ENCODE measurements at regions not wholly inside any gene's neighbourhood (a gene's known extent, or its start where the extent isn't known, plus 50 kb on each side); places are given as distances from the start of the nearest gene placed in this dataset.

DNA sequence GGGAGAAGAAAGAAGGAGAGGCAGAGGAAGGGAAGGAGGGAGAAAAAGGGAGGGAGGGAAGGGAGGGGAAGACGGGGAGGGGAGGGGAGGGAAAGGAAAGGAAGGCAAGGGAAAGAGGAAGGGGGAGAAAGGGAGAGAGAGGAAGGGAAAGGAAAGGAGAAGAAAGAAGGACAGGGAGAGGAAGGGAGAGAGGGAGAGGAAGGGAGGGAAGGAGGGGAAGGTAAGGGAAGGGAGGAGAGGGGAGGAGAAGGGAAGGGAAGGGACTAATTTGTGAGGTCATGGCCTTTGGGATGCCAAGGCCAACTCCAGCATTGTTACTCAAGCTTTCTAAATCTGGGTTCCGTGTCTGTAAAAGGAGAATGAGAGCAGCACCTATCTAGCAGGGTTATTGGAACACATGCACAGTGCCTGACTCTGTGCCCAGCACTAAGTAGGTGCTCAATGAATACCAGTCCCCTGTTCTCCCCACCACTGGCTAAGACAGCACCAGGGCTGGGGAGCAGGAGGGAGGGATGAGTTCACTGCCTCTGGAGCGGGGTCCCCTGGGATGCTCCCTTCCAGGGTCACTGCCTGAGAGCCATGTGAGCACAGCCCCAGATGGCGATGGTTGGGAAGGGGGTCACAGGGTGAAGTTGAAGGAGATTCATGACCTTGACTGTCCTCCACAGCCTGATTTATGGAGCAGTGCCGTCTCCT lies 560.1 kb upstream of the TBX3 start:
- no peak overlapping the region for H3K4me3 ChIP-seq (ENCODE audit: low read depth, low read length)
- DNase-seq (ENCODE audit: low read depth): no peak
- no peak for TF ChIP-seq MYC (IDR thresholded peaks at IDR 0.05; ENCODE audit: low read depth, low read length)
- TF ChIP-seq POLR2A (IDR thresholded peaks at IDR 0.05; ENCODE audit: extremely low read depth, insufficient read length): no peak
- TF ChIP-seq, protein P1, sequence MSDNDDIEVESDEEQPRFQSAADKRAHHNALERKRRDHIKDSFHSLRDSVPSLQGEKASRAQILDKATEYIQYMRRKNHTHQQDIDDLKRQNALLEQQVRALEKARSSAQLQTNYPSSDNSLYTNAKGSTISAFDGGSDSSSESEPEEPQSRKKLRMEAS (IDR thresholded peaks at IDR 0.05; ENCODE audit: low read depth, low read length): no peak
- TF ChIP-seq, protein P2, sequence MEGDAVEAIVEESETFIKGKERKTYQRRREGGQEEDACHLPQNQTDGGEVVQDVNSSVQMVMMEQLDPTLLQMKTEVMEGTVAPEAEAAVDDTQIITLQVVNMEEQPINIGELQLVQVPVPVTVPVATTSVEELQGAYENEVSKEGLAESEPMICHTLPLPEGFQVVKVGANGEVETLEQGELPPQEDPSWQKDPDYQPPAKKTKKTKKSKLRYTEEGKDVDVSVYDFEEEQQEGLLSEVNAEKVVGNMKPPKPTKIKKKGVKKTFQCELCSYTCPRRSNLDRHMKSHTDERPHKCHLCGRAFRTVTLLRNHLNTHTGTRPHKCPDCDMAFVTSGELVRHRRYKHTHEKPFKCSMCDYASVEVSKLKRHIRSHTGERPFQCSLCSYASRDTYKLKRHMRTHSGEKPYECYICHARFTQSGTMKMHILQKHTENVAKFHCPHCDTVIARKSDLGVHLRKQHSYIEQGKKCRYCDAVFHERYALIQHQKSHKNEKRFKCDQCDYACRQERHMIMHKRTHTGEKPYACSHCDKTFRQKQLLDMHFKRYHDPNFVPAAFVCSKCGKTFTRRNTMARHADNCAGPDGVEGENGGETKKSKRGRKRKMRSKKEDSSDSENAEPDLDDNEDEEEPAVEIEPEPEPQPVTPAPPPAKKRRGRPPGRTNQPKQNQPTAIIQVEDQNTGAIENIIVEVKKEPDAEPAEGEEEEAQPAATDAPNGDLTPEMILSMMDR (IDR thresholded peaks at IDR 0.05; ENCODE audit: low read depth, low read length): no peak

DNA sequence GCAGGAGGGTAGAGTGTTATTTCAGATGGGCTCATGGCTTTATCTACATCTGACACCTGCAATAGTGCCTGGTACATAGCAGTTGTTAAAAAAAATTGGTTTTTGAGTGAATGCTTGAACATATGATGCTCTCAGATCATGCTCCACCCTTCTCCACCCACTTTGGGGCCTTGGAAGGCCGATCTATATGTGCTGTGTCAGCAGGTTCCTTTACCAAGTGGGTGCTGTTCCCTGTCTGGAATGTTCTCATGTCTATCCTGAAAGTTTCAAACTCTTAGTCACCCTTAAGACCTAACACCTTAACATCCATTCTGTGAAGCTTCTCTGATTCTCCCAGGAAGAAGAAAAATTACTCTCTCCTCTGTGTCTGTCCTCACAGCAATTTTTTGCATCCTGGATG lies 556.3 kb upstream of the TBX3 start:
- TF ChIP-seq, protein P1 (IDR thresholded peaks at IDR 0.05; ENCODE audit: low read depth, low read length): no peak
- no peak for TF ChIP-seq MYC (IDR thresholded peaks at IDR 0.05; ENCODE audit: low read depth, low read length)
- TF ChIP-seq, protein P2 (IDR thresholded peaks at IDR 0.05; ENCODE audit: low read depth, low read length): no peak
- TF ChIP-seq POLR2A (IDR thresholded peaks at IDR 0.05; ENCODE audit: extremely low read depth, insufficient read length): no peak
- no peak for DNase-seq (ENCODE audit: low read depth)
- no peak overlapping the region for H3K4me3 ChIP-seq (ENCODE audit: low read depth, low read length)

DNA sequence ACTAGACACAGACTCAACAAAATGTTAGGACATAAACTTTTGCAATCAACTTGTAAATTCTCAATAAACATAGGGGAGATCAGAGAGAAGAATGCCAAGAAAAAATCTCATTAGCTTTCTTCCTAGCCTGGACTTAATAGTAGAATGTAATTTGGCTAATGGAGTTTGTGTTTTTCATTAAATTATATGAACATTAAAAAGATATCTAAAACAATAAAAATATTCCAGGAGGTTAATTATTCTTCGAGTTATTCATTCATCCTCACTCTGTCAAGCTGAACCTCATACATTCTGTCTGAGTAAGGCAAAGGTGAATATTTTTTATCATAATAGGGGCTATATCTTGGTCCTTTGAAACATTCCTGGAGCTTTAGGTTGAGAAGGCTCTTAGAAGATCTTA lies 551.9 kb upstream of the TBX3 start:
- H3K4me3 ChIP-seq (ENCODE audit: low read depth, low read length): no peak overlapping the region
- no peak for TF ChIP-seq POLR2A (IDR thresholded peaks at IDR 0.05; ENCODE audit: extremely low read depth, insufficient read length)
- no peak for DNase-seq (ENCODE audit: low read depth)

DNA sequence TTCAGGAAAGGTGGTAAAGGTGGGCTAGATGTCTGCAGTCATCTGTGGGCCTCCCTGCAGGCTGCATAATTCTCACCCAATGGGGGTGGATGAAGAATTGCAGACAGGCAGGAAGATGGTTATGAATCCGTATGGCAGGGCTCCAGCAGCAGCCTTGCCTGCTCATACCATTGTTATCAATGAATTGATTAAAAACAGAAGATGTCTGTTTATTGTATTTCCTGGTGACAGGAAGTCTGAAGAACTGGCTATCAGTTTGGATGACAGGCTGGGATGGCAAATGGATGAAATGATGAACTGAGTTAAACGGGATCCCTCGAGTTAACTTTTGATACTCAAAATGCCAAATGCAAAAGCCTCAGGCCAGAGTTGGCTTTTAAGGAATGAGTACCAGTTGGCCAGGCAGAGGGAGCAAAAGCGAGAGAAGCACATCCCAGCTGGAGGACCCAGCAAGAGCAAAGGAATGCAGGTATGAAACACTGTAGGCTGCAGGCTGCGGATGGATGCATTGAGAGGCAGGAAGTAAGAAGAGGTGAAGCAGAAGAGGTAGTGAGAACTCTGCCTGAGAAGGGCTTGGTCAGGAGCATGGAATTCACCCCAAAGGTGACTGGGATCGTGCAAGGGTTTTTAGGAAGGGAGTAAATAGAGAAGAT lies 550.0 kb upstream of the TBX3 start:
- TF ChIP-seq MYC (IDR thresholded peaks at IDR 0.05; ENCODE audit: low read depth, low read length) (no peak), POLR2A (IDR thresholded peaks at IDR 0.05; ENCODE audit: extremely low read depth, insufficient read length) (no peak)
- TF ChIP-seq, protein P1 (IDR thresholded peaks at IDR 0.05; ENCODE audit: low read depth, low read length): no peak
- no peak overlapping the region for H3K4me3 ChIP-seq (ENCODE audit: low read depth, low read length)
- DNase-seq (ENCODE audit: low read depth): no peak

DNA sequence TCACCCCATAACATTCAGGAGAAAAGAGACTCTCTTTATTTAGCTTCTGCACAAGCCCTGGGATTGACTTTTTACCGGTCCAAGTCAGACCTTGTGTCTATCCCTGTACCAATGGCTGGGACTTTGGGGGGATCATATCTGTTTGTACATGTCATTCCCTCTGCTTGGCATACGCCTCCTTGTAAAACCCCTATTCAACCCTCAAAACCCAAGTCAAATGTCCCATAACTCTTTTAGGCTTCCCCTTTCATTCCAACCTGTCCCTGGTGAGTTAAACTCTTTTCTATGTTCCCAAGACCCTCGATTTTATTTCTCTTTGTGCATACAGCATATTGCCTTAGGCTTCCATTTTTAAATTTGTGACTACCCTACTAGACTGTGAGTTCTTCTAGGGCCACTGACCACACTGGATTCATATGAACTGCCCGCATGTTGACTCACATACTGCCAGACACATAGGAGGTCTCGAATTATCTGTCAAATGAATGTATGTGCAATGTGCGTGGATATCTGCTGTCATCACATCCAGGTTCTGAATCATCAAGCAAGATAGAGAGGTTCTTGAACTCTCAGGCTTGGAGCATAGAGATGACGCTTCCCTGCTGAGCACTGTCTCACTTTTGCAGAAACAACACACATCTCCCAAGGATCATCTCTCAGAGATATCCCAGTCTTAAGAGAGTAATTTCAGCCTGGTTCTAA lies 548.6 kb upstream of the TBX3 start:
- no peak for DNase-seq (ENCODE audit: low read depth)
- TF ChIP-seq, protein P1 (IDR thresholded peaks at IDR 0.05; ENCODE audit: low read depth, low read length): no peak
- no peak overlapping the region for H3K4me3 ChIP-seq (ENCODE audit: low read depth, low read length)

DNA sequence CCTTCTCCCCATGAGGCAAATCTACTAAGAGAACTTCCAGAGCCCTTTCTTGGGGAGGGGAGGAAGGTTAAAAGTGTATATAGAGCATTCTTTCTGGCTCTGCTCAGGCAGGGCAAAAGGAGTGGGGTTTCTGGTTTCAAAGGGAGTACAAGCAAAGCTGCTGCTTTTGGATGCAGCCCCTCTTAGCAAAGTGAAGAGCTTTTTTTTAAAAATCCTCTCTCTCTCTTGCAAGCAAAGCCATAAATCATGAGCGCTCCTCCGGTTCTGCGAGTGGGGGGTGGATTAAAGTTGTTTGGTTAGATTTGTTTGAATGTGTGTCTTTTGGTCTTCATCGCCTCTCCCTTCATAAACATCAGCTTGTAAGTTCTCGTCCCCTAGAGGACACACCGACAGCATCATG lies 546.6 kb upstream of the TBX3 start:
- DNase-seq (ENCODE audit: low read depth): no peak
- no peak overlapping the region for H3K4me3 ChIP-seq (ENCODE audit: low read depth, low read length)
- TF ChIP-seq, protein P2 (IDR thresholded peaks at IDR 0.05; ENCODE audit: low read depth, low read length): no peak
- no peak for TF ChIP-seq POLR2A (IDR thresholded peaks at IDR 0.05; ENCODE audit: extremely low read depth, insufficient read length)
- TF ChIP-seq MYC (IDR thresholded peaks at IDR 0.05; ENCODE audit: low read depth, low read length): no peak
- TF ChIP-seq, protein P1 (IDR thresholded peaks at IDR 0.05; ENCODE audit: low read depth, low read length): no peak

DNA sequence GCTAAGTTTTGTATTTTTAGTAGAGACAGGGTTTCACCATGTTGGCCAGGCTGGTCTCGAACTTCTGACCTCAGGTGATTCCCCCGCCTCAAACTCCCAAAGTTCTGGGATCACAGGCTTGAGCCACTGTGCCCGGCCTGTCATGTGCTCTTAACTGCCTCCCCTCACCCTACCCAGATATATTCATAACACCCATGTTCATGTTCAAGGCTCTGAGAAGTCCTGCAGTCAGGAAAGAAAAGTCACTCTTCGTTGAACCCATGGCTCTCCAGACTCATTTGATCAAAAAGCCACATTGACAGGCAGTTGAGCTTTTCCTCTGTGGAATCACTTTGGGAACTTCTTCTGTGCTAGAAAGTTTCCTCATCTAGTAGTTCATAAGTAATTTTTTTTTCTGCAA lies 545.5 kb upstream of the TBX3 start:
- no peak for DNase-seq (ENCODE audit: low read depth)
- H3K4me3 ChIP-seq (ENCODE audit: low read depth, low read length): no peak overlapping the region
- TF ChIP-seq, protein P2 (IDR thresholded peaks at IDR 0.05; ENCODE audit: low read depth, low read length): no peak
- TF ChIP-seq, protein P1 (IDR thresholded peaks at IDR 0.05; ENCODE audit: low read depth, low read length): no peak
- TF ChIP-seq MYC (IDR thresholded peaks at IDR 0.05; ENCODE audit: low read depth, low read length) (no peak), POLR2A (IDR thresholded peaks at IDR 0.05; ENCODE audit: extremely low read depth, insufficient read length) (no peak)
